CD4-positive, alpha-beta T cell treated with Interleukin-10 for 1 hour (primary cell): ENCODE measurements at regions not wholly inside any gene's neighbourhood (a gene's known extent, or its start where the extent isn't known, plus 50 kb on each side); places are given as distances from the start of the nearest gene placed in this dataset.

Experiments used
- DNase-seq: peaks from one replicate; pipeline ENCODE4 v3.0.0-alpha.2; 2020

GRCh38 chr4:127538016-127538415, 94.7 kb upstream of the INTU start:
- no peak for DNase-seq

DNA sequence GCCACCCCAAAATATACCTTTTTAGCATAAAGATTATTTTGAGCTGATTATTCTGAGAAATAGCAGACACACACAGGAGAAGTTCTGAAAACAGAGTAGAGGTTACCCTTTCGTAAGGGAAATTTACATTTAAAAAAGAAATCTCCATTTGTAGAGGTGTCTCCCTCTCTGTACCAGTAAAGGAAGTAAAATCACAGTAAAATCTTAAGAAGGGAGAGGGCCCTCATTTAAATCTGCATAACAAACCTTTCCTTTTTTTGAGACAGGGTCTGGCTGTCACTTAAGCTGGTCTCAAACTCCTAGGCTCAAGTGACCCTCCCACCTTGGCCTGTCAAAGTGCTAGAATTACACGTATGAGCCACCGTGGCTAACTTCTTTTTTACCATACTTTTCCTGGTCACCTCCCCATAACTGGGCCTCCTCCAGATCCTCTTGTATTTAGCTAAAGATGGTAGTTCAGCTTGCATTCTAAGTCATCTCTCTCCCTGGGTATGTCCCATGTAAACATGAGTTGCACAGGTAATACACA, 92.2 kb upstream of the INTU start:
- DNase-seq: no peak

DNA sequence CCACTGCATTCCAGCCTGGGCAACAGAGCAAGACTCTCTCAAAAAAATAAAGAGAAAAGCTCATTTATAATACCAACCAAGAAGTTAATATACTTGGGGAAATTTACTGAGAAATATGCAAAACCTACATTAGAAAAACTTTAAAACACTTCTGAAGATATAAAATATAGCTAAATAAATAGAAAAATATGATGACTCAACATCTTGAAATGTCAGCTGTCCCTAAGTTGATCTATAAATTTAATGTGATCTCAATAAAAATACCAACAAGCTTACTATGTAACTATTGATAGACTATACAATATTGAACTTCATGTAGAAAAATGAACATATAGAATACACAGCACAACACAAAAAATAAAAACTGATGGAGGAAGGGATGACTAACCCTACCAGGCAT, 87.5 kb upstream of the INTU start:
- no peak for DNase-seq

GRCh38 chr4:127548990-127549925, 83.5 kb upstream of the INTU start:
- DNase-seq: no peak

DNA sequence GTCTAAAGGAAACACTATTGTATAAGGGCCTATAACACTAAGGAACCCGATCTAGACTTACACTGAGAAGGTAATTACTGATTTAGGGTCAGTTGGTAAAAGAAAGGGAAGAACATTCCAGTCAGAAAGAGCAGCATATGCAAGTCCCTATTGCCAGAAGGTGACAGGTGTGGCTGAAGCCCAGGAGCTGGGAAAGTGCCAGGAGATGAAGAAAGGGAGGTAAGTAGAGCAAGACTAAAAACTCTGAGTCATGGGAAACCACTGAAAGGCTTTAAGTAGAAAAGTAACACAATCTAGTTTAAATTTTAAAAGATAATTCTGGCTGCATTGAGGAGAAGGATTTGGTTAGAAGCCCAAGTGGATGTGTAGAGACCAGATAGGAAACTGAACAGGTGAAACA, 77.7 kb upstream of the INTU start:
- DNase-seq: no peak

GRCh38 chr4:127558088-127558487, 74.7 kb upstream of the INTU start:
- no peak for DNase-seq

GRCh38 chr4:127558489-127559407, 74.0 kb upstream of the INTU start:
- no peak for DNase-seq

DNA sequence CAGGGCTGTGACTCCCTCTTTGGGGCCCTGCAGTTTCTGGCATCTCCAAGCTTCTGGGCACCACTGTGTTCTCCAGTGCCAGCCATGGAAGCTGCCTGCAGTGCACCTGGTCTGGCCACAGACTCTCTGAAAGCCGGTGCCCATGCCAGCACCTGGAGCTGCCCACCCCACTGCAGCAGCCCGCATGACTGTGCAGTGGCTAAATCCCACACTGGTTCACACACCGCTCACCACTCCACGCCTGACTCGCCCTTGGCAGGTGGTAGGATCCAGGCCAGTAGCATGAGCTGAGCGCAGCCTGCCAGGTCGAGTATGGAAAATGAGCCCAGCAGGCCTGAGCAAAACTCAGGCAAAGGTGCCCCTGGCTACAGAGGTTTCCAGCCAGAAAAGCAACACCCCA, 72.8 kb upstream of the INTU start:
- DNase-seq: no peak

DNA sequence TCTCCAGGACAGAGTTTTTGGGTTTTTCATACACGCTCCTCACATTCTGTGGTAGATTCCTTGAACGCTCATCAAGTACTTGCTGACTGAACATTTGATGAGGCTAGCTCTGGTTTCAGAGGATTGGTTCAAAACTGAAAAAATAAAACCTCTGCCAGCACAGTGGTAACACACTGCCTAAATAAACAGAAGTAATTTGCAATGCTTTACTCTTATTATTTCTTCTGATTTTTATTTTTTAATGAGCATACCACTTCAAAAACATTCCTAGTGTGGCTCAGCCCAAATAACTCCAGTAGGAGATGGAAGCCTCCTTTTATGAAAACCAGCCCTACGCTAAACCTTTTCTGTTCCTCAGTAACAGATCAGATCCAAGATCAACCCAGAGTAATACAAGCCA, 72.0 kb upstream of the INTU start:
- DNase-seq: no peak

GRCh38 chr4:127574643-127575042, 58.1 kb upstream of the INTU start:
- DNase-seq: no peak

DNA sequence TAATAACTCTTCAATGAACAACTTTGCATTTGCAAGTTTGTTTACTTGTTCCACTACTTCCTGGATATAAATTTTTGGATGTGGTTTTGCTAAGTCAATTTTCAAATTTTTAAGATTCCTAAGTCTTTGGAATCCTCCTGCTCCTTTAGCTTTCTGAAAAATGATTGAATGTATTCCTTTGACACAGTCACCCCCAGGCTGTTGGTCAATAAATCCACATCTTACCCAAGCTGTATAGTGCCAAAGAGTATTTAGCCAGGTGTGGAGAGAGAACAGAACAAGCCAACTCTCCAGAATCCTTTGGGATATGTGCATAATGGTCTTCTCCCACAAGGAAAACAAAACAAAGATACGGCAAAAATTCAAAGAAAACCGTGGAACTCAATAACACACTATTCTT, 56.9 kb upstream of the INTU start:
- DNase-seq: no peak

- DNase-seq: no peak
Measured at GRCh38 chr4:127578491-127578890, 54.3 kb upstream of the INTU start.

DNA sequence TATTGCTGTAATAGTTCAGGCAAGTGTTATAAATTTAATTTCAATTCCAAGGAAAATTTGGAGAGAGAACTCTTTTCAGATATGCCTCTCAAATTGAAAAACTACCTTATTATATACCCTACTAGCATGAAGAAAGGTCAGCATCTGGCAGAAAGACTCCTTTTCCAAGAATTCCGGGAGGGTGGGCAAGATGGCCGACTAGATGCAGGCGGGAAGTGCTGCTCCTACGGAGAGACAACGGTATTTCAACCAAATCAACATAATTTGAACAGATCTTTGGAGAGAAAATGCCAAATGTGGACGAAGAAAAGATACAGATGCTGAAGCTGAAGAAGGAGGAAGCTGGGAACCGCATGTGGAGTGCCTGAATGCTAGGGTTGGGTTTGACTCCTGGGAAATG, 53.8 kb upstream of the INTU start:
- DNase-seq: no peak

DNA sequence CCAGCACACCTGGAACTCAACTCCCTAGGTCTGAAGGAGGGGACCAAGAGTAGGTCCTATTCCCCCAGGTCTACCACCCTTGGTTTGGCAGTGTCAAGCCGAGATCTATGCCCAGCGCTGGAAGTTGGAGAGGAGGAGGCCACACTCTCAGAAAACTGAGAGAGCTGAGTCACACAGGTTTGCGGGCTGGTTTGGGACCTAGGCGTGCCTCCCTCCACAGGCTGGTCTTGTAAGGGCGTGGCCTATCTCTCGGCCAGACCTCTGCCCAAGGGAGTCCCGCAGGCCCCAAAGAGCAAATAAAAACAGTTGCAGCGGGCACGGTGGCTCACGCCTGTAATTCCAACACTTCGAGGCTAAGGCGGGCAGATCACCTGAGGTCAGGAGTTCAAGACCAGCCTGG, 52.9 kb upstream of the INTU start:
- DNase-seq: no peak

DNA sequence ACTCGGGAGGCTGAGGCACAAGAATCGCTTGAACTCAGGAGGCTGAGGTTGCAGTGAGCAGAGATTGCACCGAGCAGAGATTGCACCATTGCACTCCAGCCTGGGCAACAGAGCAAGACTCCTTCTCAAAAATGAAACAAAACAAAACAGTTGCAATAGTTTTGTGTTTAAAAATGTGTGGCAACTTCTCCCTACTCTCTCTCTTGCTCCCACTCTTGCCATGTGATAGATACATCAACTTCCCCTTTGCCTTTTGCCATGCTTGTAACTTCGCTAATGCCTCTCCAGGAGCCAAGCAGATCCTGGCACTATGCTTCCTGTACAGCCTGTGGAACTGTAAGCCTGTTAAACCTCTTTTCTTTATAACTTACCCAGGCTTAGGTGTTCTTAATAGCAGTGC, 52.5 kb upstream of the INTU start:
- DNase-seq: no peak

DNA sequence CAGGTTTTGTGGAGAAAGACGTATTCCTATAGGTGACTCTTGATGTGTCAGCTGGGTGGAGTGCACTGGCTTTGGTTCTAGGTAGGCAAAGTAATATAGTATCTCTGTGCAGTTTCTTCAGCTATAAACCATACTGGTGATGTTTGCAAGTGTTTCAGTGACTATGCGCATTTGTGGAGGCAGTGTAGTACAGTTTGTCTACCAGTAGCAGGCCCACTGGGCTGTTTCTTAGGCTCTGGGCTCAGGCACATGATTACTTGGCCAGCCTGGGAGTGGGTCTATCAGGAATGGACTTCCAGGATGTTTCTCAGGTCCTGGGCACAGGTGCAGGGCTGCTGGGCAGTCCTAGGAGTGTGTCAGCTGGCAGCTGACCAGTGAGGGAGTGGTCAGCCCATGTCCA, 51.9 kb upstream of the INTU start:
- no peak for DNase-seq
